Heart right ventricle (tissue), 16 donors: ENCODE measurements at regions not wholly inside any gene's neighbourhood (a gene's known extent, or its start where the extent isn't known, plus 50 kb on each side); places are given as distances from the start of the nearest gene placed in this dataset.

ENCODE experiments used
- ATAC-seq, 8 donors: fragments of 200-7000 bp; cut with Tn5 transposase; one replicate each; pipeline ENCODE4 v1.9.1; 2020; ENCODE audit warnings: mild to moderate bottlenecking in 8 of 8, moderate library complexity in 8 of 8, moderate number of reproducible peaks in 1 of 8
- DNase-seq, 2 donors: peaks; one replicate each; pipeline ENCODE4 v3.0.0-alpha.2; 2020
- H3K27ac ChIP-seq, 10 donors: fragments of 200-600 bp; sonication (generic) in 2 of 10; one replicate each; pipeline versions ENCODE4 v1.5.0 to v1.8.0; 2020 to 2022; ENCODE audit warnings: mild to moderate bottlenecking in 3 of 10
- H3K27me3 ChIP-seq, 7 donors: fragments of 200-600 bp; one replicate each; pipeline ENCODE4 v1.8.0; 2021 to 2022; ENCODE audit warnings: mild to moderate bottlenecking in 2 of 7
- H3K36me3 ChIP-seq, 9 donors: fragments of 200-600 bp; sonication (generic) in 1 of 9; one replicate each; pipeline versions ENCODE4 v1.5.0 to v1.8.0; 2020 to 2022; ENCODE audit warnings: mild to moderate bottlenecking in 2 of 9
- H3K4me1 ChIP-seq, 9 donors: fragments of 200-600 bp; sonication (generic) in 1 of 9; one replicate each; pipeline versions ENCODE4 v1.5.0 to v1.8.0; 2020 to 2022; ENCODE audit warnings: mild to moderate bottlenecking in 4 of 9
- H3K4me3 ChIP-seq, 10 donors: fragments of 200-600 bp; sonication (generic) in 2 of 10; one replicate each; pipeline versions ENCODE4 v1.5.0 to v1.8.0; 2020 to 2022; ENCODE audit warnings: mild to moderate bottlenecking in 7 of 10, moderate library complexity in 2 of 10
- H3K9me3 ChIP-seq, 11 donors: fragments of 200-600 bp in 10 of 11; sonication (generic) in 2 of 11; one replicate each; pipeline versions ENCODE4 v1.5.0 to v1.8.0; 2013 to 2022; ENCODE audit warnings: mild to moderate bottlenecking in 2 of 11, control low read depth in 1 of 11, moderate library complexity in 1 of 11
- WGBS, 2 donors: extraction: QIAGEN DNeasy Blood & Tissue Kit; methylation state at CpG; one replicate each; pipeline ENCODE4 v1.1.7; 2013; ENCODE audit warnings: inconsistent platforms in 1 of 2; 5-methylcytosine and 5-hydroxymethylcytosine counted together
- intact Hi-C, 10 donors: fragments of 100-400 bp; cut with DNase I; formaldehyde crosslinking; loops; one replicate each; pipeline versions ENCODE4 v1.11.1 to v1.14.2; 2022
- TF ChIP-seq, protein P1 (sequence below), 9 donors: fragments of 200-600 bp; sonication (generic) in 2 of 9; IDR thresholded peaks; one replicate each; pipeline versions ENCODE4 v1.5.0 to v1.8.0; 2021 to 2022; ENCODE audit warnings: antibody characterized with exemption in 9 of 9, mild to moderate bottlenecking in 5 of 9, moderate library complexity in 1 of 9
- donor health status: Arrhythmogenic right ventricular cardiomyopathy.
- donor health status: ischemic (EF 13 %, LVEDD 7.1; RV severe dilation, severe dysfunction).
- donor health status: healthy with polysubstance abuse.
- donor health status: DM: no; HTN: yes; CAD: no.
- donor health status: DM: no; HTN: no; CAD: no.
- donor health status: ischemic (EF 25% LVEDD 6.9; RV normal size, moderate dysfunction).
- donor health status: ischemic (EF 25% LVEDD 5.7; RV mildly dilated, moderate dysfunction).
- donor health status: healthy.
- donor health status: DM: yes; HTN: yes; CAD: no.
- donor health status: Ischemic cardiomyopathy.
- donor health status: ischemic (EF 35%, LVEDD 5.7; RV mildly dilated, moderate dysfunction).
- donor health status: nonischemic (EF 11% LVEDD 7.7; RV severe dilation, severe dysfunction).
- donor health status: DM: yes; HTN: yes; CAD: no.
- donor health status: PGD.
- donor health status: ischemic (EF 29% LVEDD 5.4; RV normal size, mild dysfunction).
- donor health status: nonischemic (EF 23%, LVEDD 6.1; RV moderate dilation, normal function).

DNA sequence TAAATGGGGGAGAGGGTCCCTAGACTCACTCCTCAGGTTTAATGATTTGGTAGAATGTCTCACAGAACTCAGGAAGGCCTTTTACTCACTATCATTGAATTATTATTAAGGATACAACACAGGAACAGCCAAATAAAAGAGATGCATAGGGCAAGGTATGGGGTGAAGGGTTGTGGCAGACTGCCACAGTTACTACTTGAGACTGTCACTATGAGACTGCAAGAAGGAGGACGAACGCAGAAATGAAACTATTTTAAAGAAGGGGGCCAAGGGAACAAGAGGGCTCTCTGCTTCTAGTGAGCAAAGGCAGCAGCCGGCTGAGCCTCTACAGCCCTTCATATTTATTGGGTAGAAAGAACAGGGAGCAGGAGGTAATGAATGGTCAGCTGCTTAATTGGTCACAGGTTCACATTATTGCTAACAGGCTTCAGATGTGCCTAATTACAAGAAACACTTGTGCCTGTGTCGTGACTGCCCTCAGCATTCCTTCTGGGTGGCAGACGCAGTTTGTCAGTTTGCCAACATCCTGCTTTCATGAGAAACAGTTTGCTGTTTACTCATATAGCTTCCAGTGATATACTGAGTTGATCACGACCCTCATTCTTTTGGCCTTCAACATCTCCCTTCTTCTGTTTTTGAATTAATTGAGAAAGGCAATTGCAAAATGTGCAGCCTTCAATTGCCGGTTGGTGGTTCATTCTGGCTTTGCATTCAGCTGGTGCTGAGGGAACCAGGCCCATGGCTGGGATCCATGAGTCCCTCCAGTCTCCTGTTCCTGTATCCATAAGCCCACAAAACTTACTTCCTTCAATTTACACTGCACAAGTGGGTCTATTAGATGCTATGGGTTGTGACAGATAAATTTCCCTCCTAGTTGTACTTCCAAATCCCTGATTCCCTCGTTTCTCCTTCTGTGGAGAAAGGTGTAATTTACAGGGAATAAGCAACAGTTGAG is 82.8 kb upstream of the PLEKHG7 start:
- TF ChIP-seq, protein P1, sequence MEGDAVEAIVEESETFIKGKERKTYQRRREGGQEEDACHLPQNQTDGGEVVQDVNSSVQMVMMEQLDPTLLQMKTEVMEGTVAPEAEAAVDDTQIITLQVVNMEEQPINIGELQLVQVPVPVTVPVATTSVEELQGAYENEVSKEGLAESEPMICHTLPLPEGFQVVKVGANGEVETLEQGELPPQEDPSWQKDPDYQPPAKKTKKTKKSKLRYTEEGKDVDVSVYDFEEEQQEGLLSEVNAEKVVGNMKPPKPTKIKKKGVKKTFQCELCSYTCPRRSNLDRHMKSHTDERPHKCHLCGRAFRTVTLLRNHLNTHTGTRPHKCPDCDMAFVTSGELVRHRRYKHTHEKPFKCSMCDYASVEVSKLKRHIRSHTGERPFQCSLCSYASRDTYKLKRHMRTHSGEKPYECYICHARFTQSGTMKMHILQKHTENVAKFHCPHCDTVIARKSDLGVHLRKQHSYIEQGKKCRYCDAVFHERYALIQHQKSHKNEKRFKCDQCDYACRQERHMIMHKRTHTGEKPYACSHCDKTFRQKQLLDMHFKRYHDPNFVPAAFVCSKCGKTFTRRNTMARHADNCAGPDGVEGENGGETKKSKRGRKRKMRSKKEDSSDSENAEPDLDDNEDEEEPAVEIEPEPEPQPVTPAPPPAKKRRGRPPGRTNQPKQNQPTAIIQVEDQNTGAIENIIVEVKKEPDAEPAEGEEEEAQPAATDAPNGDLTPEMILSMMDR (IDR thresholded peaks at IDR 0.05) = no peak
- Histone ChIP-seq H3K4me1 (no peaks in the 10 kb centered on the region), H3K27ac (no peak overlapping the region), H3K36me3 (no peaks in the 10 kb centered on the region), H3K9me3 (peaks cover 0 to 9% (median 0%) of the 10 kb centered on the region in 11 donors), H3K27me3 (no peaks in the 10 kb centered on the region), H3K4me3 (no peak overlapping the region)
- intact Hi-C loops = no loop called here
- no peak for DNase-seq
- no peak for ATAC-seq
- 68 to 71% methylated on average over 8 of the region's 8 CpGs for WGBS, 2 donors

DNA sequence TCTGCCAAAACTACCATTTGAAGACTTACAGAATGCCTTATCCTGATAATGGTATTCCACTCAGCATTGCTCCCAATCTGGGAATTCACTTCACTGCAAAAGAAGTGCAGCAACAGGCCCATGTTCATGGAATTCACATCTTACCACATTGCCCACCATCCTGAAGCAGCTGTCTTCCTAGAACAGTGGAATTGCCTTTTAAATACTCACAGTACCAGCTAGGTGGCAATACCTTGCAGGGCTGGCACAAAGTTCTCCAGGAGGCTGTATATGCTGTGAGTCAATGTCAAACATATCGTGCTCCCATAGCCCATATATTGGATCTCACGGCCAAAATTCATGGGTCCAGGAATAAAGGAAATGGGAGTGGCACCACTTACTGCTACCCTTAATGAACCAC is 83.8 kb upstream of the PLEKHG7 start:
- intact Hi-C loops = no loop called here
- 91 to 95% methylated on average over 2 of the region's 2 CpGs for WGBS, 2 donors
- Histone ChIP-seq H3K27me3 (no peaks in the 10 kb centered on the region), H3K4me3 (no peak overlapping the region), H3K9me3 (peaks cover 0 to 9% (median 0%) of the 10 kb centered on the region in 11 donors), H3K36me3 (no peaks in the 10 kb centered on the region), H3K27ac (no peak overlapping the region), H3K4me1 (no peaks in the 10 kb centered on the region)
- ATAC-seq (no peak), DNase-seq (no peak)
- TF ChIP-seq, protein P1 (IDR thresholded peaks at IDR 0.05) = no peak

DNA sequence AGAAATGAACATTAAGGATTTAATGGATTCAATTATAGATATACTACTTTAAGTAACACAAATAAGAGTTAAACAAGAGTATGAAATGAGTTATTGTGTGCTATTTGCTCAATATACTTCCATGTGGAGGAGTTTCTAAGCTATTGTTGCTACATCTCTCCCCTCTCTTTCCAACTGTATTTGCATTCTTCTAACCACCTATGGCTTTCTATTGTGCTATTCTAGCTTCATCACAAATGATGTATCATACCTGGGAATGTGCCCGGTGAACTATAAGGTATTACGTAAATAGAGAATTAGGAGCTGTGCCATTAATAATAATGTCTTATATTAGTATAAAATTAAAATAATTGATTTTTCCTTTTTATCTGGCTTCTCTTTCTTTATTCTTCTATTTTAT is 87.1 kb upstream of the PLEKHG7 start:
- intact Hi-C loops = no loop called here
- WGBS, 2 donors = 96 to 99% methylated on average over 2 of the region's 2 CpGs
- Histone ChIP-seq H3K9me3 (no peaks in the 10 kb centered on the region), H3K4me3 (no peak overlapping the region), H3K4me1 (no peaks in the 10 kb centered on the region), H3K27me3 (no peaks in the 10 kb centered on the region), H3K27ac (no peak overlapping the region), H3K36me3 (no peaks in the 10 kb centered on the region)
- ATAC-seq = no peak
- no peak for DNase-seq
- TF ChIP-seq, protein P1 (IDR thresholded peaks at IDR 0.05) = no peak

DNA sequence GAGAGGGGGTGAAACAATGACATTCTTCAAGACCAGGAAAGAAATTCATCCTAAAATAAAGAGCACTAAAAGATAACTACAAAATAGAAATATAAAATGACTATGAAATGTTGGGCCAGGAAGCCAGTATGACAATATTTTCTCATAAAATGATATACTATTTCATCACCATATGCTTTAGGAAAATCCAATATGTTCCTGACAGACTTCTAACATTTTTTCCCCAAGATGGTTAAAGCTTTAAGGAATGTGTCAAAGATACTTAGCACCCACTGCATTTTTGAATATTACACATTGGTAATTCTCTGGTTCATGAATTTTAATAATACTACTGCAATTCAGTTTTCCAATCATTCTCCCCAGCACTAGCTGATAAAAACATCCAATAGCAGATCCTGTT is 87.7 kb upstream of the PLEKHG7 start:
- ATAC-seq = no peak
- no peak overlapping the region for H3K4me3 ChIP-seq
- no peaks in the 10 kb centered on the region for H3K9me3 ChIP-seq
- intact Hi-C loops = no loop called here
- no peaks in the 10 kb centered on the region for H3K4me1 ChIP-seq
- TF ChIP-seq, protein P1 (IDR thresholded peaks at IDR 0.05) = no peak
- no peaks in the 10 kb centered on the region for H3K27me3 ChIP-seq
- no peaks in the 10 kb centered on the region for H3K36me3 ChIP-seq
- H3K27ac ChIP-seq = no peak overlapping the region
- no peak for DNase-seq
